ENCODE measurements at regions not wholly inside any gene's neighbourhood (a gene's known extent, or its start where the extent isn't known, plus 50 kb on each side); places are given as distances from the start of the nearest gene placed in this dataset.

DNA sequence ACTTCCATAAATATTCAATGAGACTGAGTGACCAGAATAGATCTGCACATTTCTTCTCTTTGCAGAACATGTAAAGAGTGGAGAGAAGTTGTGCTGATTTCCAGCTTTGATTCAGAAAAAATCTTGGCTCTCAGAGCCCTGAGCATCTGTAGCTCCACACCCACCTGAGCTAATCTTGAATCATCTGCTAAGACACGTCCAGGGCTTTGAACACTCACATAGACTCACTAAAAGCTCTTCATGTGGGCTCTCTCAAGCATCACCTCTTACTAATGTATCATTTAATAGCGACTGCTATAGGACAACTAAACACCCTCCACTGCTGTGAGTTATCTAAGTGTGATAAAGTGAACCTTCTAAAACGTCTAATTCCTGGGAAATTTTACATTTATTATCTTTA, 147.7 kb upstream of the GRIA3 start:
- TF ChIP-seq CTCF (IDR thresholded peaks at IDR 0.05 in 8 of 11, conservative IDR thresholded peaks at IDR 0.05 in 3 of 11) (no peak), POLR2AphosphoS5 (IDR thresholded peaks at IDR 0.05) (no peak)

Measured in spleen (tissue), 7 donors.